Lower leg skin (tissue), 3 donors: ENCODE measurements at regions not wholly inside any gene's neighbourhood (a gene's known extent, or its start where the extent isn't known, plus 50 kb on each side); places are given as distances from the start of the nearest gene placed in this dataset.

Source experiments
- CTCF ChIP-seq, 3 donors: fragments of 450-650 bp; IDR thresholded peaks; one replicate each; pipeline ENCODE4 v1.5.1; 2016; ENCODE audit warnings: antibody characterized with exemption in 3 of 3, mild to moderate bottlenecking in 3 of 3, moderate library complexity in 2 of 3
- POLR2A ChIP-seq, 2 donors: fragments of 450-650 bp; IDR thresholded peaks; one replicate each; pipeline ENCODE4 v1.6.1; 2016 to 2017; ENCODE audit warnings: antibody characterized with exemption in 2 of 2, mild to moderate bottlenecking in 1 of 2, moderate library complexity in 1 of 2

- TF ChIP-seq CTCF (IDR thresholded peaks at IDR 0.05), result no peak
- no peak for TF ChIP-seq POLR2A (IDR thresholded peaks at IDR 0.05)
Observed at GRCh38 chr2:21454839-21455238, 331.1 kb downstream of the TDRD15 start.
